PFSK-1 (cell line): ENCODE measurements at regions not wholly inside any gene's neighbourhood (a gene's known extent, or its start where the extent isn't known, plus 50 kb on each side); places are given as distances from the start of the nearest gene placed in this dataset.

ENCODE experiments used
- FOXP2 ChIP-seq: optimal IDR thresholded peaks from 2 replicates; pipeline ENCODE3; 2011; ENCODE audit warnings: borderline replicate concordance, control low read depth, inconsistent platforms; ENCODE audit not compliant: insufficient read depth; ENCODE audit errors: extremely low read length, extremely low read depth
- POLR2AphosphoS5 ChIP-seq: IDR thresholded peaks from 2 replicates; pipeline ENCODE4 v1.6.1; 2012; ENCODE audit warnings: low read depth, mild to moderate bottlenecking, control low read depth, low read length, moderate library complexity
- SIN3A ChIP-seq: IDR thresholded peaks from 2 replicates; pipeline ENCODE4 v1.6.1; 2012; ENCODE audit warnings: mild to moderate bottlenecking, low read length, moderate library complexity, borderline replicate concordance; ENCODE audit not compliant: insufficient read depth
- TAF1 ChIP-seq: IDR thresholded peaks from 2 replicates; pipeline ENCODE4 v1.6.1; 2012; ENCODE audit warnings: low read length, control low read depth, borderline replicate concordance; ENCODE audit not compliant: insufficient read depth
- TF ChIP-seq, protein P1 (sequence below), 2 experiments: IDR thresholded peaks; 2 replicates each; pipeline versions ENCODE4 v1.6.1 to v1.8.0; 2011 to 2012; ENCODE audit warnings: low read depth in 2 of 2, low read length in 2 of 2, control low read depth in 1 of 2, inconsistent platforms in 1 of 2, mild to moderate bottlenecking in 1 of 2, moderate library complexity in 1 of 2; ENCODE audit not compliant: insufficient read depth in 1 of 2

DNA sequence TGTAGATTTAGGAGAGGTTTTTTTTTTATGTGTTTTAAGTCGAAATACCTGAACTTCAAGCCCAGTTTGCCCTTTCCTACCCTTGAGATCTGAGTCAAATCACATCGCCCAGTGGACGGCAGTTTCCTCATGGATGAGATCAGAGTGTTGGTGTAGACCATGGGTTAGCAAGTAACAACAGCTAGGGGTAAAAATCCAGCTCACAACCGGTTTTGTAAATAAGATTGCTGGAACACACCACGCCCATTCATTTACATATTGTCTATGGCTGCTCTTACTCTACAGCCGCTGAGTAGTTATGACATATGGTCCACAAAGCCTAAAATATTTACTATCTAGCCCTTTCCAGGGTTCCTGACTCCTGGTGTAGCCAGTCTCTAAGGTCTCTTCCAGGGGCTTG lies 158.5 kb upstream of the PLEKHG7 start:
- TF ChIP-seq SIN3A (no peak), FOXP2 (no peak), POLR2AphosphoS5 (no peak), TAF1 (no peak)
- TF ChIP-seq, protein P1, sequence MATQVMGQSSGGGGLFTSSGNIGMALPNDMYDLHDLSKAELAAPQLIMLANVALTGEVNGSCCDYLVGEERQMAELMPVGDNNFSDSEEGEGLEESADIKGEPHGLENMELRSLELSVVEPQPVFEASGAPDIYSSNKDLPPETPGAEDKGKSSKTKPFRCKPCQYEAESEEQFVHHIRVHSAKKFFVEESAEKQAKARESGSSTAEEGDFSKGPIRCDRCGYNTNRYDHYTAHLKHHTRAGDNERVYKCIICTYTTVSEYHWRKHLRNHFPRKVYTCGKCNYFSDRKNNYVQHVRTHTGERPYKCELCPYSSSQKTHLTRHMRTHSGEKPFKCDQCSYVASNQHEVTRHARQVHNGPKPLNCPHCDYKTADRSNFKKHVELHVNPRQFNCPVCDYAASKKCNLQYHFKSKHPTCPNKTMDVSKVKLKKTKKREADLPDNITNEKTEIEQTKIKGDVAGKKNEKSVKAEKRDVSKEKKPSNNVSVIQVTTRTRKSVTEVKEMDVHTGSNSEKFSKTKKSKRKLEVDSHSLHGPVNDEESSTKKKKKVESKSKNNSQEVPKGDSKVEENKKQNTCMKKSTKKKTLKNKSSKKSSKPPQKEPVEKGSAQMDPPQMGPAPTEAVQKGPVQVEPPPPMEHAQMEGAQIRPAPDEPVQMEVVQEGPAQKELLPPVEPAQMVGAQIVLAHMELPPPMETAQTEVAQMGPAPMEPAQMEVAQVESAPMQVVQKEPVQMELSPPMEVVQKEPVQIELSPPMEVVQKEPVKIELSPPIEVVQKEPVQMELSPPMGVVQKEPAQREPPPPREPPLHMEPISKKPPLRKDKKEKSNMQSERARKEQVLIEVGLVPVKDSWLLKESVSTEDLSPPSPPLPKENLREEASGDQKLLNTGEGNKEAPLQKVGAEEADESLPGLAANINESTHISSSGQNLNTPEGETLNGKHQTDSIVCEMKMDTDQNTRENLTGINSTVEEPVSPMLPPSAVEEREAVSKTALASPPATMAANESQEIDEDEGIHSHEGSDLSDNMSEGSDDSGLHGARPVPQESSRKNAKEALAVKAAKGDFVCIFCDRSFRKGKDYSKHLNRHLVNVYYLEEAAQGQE (IDR thresholded peaks at IDR 0.05; ENCODE audit: insufficient read depth in 1 of 2, low read depth in 2 of 2, low read length in 2 of 2), result no peak

DNA sequence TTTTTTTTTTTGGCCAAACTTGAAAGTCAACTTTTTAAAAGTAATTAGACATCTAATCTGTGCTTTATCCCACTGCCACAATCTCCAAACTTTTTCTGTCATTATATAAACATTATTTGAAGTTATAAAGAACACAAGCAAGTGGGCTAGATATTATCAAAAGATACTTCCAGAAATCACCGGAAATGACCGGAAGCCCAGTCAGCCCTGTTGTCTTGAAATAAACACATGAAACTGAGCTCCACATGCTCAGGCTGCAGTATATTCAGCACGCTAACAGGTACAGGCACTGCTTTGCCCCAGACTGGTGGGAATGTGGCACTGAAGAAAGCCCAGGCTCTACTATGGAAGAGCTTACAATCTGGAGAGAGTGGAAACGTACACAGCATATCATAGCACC lies 158.9 kb upstream of the PLEKHG7 start:
- TF ChIP-seq POLR2AphosphoS5, result no peak
- no peak for TF ChIP-seq TAF1
- TF ChIP-seq, protein P1 (IDR thresholded peaks at IDR 0.05; ENCODE audit: insufficient read depth in 1 of 2, low read depth in 2 of 2, low read length in 2 of 2), result no peak
- no peak for TF ChIP-seq SIN3A
- TF ChIP-seq FOXP2, result no peak

DNA sequence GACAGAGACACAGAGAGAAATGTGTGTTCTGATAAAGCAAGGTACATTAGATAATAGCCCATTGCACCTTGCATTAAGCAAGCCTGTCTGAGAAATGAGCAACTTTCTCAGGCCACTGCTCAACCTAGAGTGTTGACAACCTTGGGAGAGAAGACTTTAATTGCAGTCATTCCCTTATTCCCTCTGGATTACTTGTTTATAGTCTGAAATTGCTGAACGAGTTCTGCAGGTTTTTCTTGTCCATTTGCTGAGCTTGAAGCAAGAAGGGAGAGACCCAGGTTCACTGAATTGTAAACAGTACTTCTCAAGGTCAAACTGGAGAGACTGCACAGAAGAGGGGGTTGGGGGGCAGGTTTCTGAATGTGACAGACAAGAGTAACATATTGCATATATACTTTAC lies 159.4 kb upstream of the PLEKHG7 start:
- TF ChIP-seq FOXP2 (no peak), POLR2AphosphoS5 (no peak), SIN3A (no peak), TAF1 (no peak)
- TF ChIP-seq, protein P1 (IDR thresholded peaks at IDR 0.05; ENCODE audit: insufficient read depth in 1 of 2, low read depth in 2 of 2, low read length in 2 of 2), result no peak

DNA sequence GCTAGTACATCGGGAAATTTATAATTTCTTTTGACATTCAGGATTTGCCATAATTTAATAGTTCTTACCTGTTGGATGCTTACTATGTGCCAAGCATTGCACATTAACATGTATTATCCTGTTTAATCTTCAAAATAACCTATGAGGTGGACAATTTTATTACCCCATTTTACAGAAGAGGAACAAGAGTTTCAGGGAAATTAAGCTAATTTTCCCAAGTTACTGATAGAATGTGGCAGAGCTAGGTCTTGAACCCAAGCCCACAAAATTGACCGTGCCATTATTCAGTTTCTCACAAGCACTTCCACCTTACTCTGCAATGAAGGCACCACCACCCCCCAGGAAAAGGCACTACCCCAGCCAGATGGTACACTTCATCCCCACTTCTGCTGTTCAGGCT lies 161.1 kb upstream of the PLEKHG7 start:
- TF ChIP-seq, protein P1 (IDR thresholded peaks at IDR 0.05; ENCODE audit: insufficient read depth in 1 of 2, low read depth in 2 of 2, low read length in 2 of 2), result no peak
- no peak for TF ChIP-seq TAF1
- TF ChIP-seq FOXP2, result no peak

DNA sequence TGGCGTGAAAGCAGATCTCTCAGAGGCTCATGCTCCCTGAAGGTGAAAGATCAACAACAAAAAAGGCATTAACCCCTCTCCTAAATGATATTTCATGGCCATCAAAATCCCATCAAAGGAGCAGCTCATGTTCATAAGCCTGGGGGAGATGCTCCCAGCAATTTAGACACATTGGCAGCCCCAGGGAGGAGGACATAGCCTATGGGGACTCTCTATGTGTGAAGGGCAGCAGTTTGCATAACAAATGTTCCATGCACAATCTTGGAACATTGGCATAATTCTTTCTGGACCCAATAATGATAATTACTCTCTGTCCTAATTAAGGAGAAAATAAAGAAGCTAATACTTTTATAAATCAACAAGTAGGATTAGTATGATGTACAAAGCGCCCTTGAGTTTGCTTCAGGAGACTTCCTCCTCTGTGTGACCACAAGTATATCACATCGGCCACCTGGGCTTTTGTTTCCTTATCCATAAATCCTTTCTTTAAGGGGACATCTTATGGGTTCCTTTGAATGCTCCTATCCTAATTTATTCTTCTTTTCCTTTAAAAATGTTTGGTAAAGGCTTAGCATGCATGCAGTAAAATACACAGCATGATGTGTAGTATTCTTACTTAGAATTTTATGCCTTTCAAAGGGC lies 161.9 kb upstream of the PLEKHG7 start:
- TF ChIP-seq POLR2AphosphoS5, result no peak
- TF ChIP-seq, protein P1 (IDR thresholded peaks at IDR 0.05; ENCODE audit: insufficient read depth in 1 of 2, low read depth in 2 of 2, low read length in 2 of 2), result no peak
- no peak for TF ChIP-seq SIN3A
